Right lobe of liver (tissue), 6 donors: ENCODE measurements at regions not wholly inside any gene's neighbourhood (a gene's known extent, or its start where the extent isn't known, plus 50 kb on each side); places are given as distances from the start of the nearest gene placed in this dataset.

Source experiments
- ATAC-seq, 4 donors: fragments of 200-7000 bp; cut with Tn5 transposase; one replicate each; pipeline ENCODE4 v1.9.1; 2020; ENCODE audit warnings: mild to moderate bottlenecking in 4 of 4, moderate library complexity in 4 of 4
- DNase-seq, 3 donors: peaks; one replicate each; pipeline ENCODE4 v3.0.0-alpha.2; 2020
- H3K27ac ChIP-seq, 3 donors: fragments of 200-600 bp; one replicate each; pipeline ENCODE4 v1.8.0; 2022
- H3K27me3 ChIP-seq, 2 donors: fragments of 200-600 bp; one replicate each; pipeline ENCODE4 v1.8.0; 2022
- H3K36me3 ChIP-seq, 4 donors: fragments of 200-600 bp; sonication (generic) in 1 of 4; one replicate each; pipeline versions ENCODE4 v1.5.1 to v1.8.0; 2017 to 2022; ENCODE audit warnings: control low read depth in 1 of 4
- H3K4me1 ChIP-seq, 4 donors: fragments of 200-600 bp; sonication (generic) in 1 of 4; one replicate each; pipeline versions ENCODE4 v1.5.1 to v1.8.0; 2017 to 2022; ENCODE audit warnings: control low read depth in 1 of 4
- H3K4me3 ChIP-seq, 3 donors: fragments of 200-600 bp; one replicate each; pipeline ENCODE4 v1.8.0; 2022
- H3K9me3 ChIP-seq, 4 donors: fragments of 200-600 bp; sonication (generic) in 1 of 4; one replicate each; pipeline versions ENCODE4 v1.5.1 to v1.8.0; 2017 to 2022; ENCODE audit warnings: control low read depth in 1 of 4
- CTCF ChIP-seq, 4 donors: fragments of 200-600 bp in 3 of 4; fragments of 450-650 bp in 1 of 4; IDR thresholded peaks; one replicate each; pipeline versions ENCODE4 v1.5.1 to v1.8.0; 2016 to 2022; ENCODE audit warnings: antibody characterized with exemption in 4 of 4, mild to moderate bottlenecking in 2 of 4
- POLR2A ChIP-seq: fragments of 450-650 bp; IDR thresholded peaks from one replicate; pipeline ENCODE4 v1.6.1; 2017; ENCODE audit warnings: antibody characterized with exemption, mild to moderate bottlenecking
- WGBS: methylation state at CpG from one replicate; pipeline ENCODE4 v1.1.6; 2018; ENCODE audit warnings: low coverage, low lambda C conversion rate; ENCODE audit not compliant: insufficient coverage; ENCODE audit errors: missing lambda C conversion rate; 5-methylcytosine and 5-hydroxymethylcytosine counted together
- intact Hi-C, 2 donors: fragments of 100-400 bp; cut with DNase I; formaldehyde crosslinking; loops; one replicate each; pipeline versions ENCODE4 v1.11.2 to v1.14.1; 2022
- donor health status: DM: no; HTN: yes; CAD: no.
- donor health status: DM: no; HTN: no; CAD: no.
- donor health status: DM: no; HTN: no; CAD: no.
- donor health status: DM: no; HTN: yes; CAD: no.
- donor health status: DM: no; HTN: yes; CAD: no.

GRCh38 chr11:45382133-45382878 lies 96.2 kb upstream of the SYT13 start:
- H3K4me3 ChIP-seq: no peak overlapping the region
- H3K9me3 ChIP-seq: no peaks in the 10 kb centered on the region
- intact Hi-C loops: no loop called here
- no peak overlapping the region for H3K27ac ChIP-seq
- H3K4me1 ChIP-seq: no peaks in the 10 kb centered on the region
- no peak for TF ChIP-seq CTCF (IDR thresholded peaks at IDR 0.05)
- TF ChIP-seq POLR2A: no peak
- H3K27me3 ChIP-seq: no peaks in the 10 kb centered on the region
- ATAC-seq (no peak), DNase-seq (no peak)
- H3K36me3 ChIP-seq: no peaks in the 10 kb centered on the region
- WGBS: 71% methylated on average over 7 of the region's 7 CpGs

GRCh38 chr11:45379162-45379863 lies 93.2 kb upstream of the SYT13 start:
- Histone ChIP-seq H3K4me3 (no peak overlapping the region), H3K27me3 (no peaks in the 10 kb centered on the region), H3K36me3 (no peaks in the 10 kb centered on the region), H3K4me1 (peaks cover 0 to under 1% (median 0%) of the 10 kb centered on the region in 4 donors), H3K9me3 (no peaks in the 10 kb centered on the region), H3K27ac (no peak overlapping the region)
- ATAC-seq: no peak
- intact Hi-C loops: loop anchor here (10.0 kb wide), 1 partner anchor 275 kb away; no protein-coding TSS in a partner anchor
- DNase-seq: no peak
- no peak for TF ChIP-seq POLR2A
- TF ChIP-seq CTCF (IDR thresholded peaks at IDR 0.05): no peak
- WGBS: 94% methylated on average over 2 of the region's 6 CpGs

- no peak for ATAC-seq
- H3K9me3 ChIP-seq: no peaks in the 10 kb centered on the region
- WGBS: 92% methylated on average over 2 of the region's 6 CpGs
- H3K4me3 ChIP-seq: no peak overlapping the region
- intact Hi-C loops: loop anchor here (10.0 kb wide), 1 partner anchor 276 kb away; no protein-coding TSS in a partner anchor
- TF ChIP-seq POLR2A (no peak), CTCF (IDR thresholded peaks at IDR 0.05) (no peak)
- peaks cover 0 to 3% (median 0%) of the 10 kb centered on the region in 4 donors for H3K4me1 ChIP-seq
- no peaks in the 10 kb centered on the region for H3K36me3 ChIP-seq
- no peak for DNase-seq
- H3K27me3 ChIP-seq: no peaks in the 10 kb centered on the region
- no peak overlapping the region for H3K27ac ChIP-seq
These were observed 92.4 kb upstream of the SYT13 start for GRCh38 chr11:45378516-45378915.

GRCh38 chr11:45374653-45375059 lies 88.5 kb upstream of the SYT13 start:
- Histone ChIP-seq H3K27me3 (no peaks in the 10 kb centered on the region), H3K27ac (no peak overlapping the region), H3K4me1 (peaks cover 0 to 3% (median 0%) of the 10 kb centered on the region in 4 donors), H3K36me3 (no peaks in the 10 kb centered on the region), H3K4me3 (no peak overlapping the region), H3K9me3 (no peaks in the 10 kb centered on the region)
- ATAC-seq (no peak), DNase-seq (no peak)
- intact Hi-C loops: loop anchor here (10.0 kb wide), 1 partner anchor 280 kb away; no protein-coding TSS in a partner anchor
- TF ChIP-seq CTCF (IDR thresholded peaks at IDR 0.05) (no peak), POLR2A (no peak)
- 80% methylated on average over 5 of the region's 5 CpGs for WGBS
